ENCODE measurements at regions not wholly inside any gene's neighbourhood (a gene's known extent, or its start where the extent isn't known, plus 50 kb on each side); places are given as distances from the start of the nearest gene placed in this dataset.

- no peak for DNase-seq
Measured at GRCh38 chr9:87781331-87781730, 55.4 kb downstream of the CTSL start.

GRCh38 chr9:87783180-87783579 is 57.3 kb downstream of the CTSL start:
- DNase-seq: no peak

DNA sequence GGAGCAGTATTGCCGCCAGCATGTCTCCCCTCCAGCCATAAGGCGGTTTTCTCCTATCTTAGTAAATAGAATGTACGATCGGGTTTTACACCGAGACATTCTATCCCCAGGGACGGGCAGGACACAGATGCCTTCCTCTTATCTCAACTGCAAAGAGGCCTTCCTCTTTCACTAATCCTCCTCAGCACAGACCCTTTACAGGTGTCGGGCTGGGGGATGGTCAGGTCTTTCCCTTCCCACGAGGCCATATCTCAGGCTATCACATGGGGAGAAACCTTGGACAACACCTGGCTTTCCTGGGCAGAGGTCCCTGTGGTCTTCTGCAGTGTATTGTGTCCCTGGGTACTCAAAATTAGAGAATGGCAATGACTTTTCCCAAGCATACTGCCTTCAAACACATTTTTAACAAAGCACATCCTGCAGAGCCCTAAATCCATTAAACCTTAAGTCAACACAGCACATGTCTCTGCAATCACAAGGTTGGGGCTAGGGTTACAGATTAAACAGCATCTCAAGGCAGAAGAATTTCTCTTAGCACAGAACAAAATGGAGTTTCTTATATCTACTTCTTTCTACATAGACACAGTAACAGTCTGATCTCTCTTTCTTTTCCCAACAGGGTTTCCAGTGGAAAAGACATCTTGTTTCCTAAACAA is 59.5 kb downstream of the CTSL start:
- DNase-seq: peak; percentile 48

- no peak for DNase-seq
Measured at GRCh38 chr9:87786423-87786822, 60.5 kb downstream of the CTSL start.

DNA sequence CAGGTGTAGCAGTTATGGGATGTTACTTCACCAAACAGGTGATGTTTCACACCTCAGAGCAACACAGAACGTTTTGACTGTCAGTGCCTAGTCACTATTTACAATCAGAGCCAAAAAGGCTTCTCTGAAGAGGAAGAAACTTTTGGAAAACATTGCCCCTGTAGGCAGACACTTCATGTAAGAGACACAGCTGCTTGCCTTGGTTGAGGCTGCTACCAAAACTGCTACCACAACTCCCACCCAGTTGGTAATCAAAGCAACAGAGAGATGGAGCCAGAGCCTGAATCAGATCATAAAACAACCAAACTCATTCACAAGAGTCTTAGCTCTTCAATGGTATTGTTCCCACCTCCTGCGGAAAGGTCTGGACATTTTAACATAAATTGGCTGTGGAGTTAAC is 61.0 kb downstream of the CTSL start:
- no peak for DNase-seq

- no peak for DNase-seq
Measured at GRCh38 chr9:87787735-87788134, 61.8 kb downstream of the CTSL start.

- no peak for DNase-seq
Measured at GRCh38 chr9:87792831-87793288, 66.9 kb downstream of the CTSL start.

- DNase-seq: no peak
Measured at GRCh38 chr9:87793292-87793691, 67.4 kb downstream of the CTSL start.

GRCh38 chr9:87795178-87795577 is 69.3 kb downstream of the CTSL start:
- DNase-seq: no peak

DNA sequence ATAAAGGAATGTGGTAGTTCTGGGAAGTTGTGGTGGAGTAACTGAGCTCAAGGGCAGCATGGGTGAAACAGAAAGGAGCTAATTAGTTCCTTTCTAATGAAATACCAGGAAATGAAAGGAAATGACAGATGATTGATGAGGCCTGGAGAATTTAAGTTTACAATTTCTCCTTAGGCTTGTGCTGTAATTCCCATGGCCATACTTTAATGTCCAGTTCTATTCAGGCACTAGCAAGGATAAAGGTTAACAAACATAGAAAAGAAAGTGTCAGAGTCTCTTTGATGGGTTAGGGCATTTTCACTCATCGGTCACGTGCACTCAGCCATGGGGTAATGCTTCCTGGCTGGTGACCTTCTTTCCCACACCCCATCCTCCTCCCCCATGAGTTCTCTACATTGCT is 70.3 kb downstream of the CTSL start:
- DNase-seq: no peak

DNA sequence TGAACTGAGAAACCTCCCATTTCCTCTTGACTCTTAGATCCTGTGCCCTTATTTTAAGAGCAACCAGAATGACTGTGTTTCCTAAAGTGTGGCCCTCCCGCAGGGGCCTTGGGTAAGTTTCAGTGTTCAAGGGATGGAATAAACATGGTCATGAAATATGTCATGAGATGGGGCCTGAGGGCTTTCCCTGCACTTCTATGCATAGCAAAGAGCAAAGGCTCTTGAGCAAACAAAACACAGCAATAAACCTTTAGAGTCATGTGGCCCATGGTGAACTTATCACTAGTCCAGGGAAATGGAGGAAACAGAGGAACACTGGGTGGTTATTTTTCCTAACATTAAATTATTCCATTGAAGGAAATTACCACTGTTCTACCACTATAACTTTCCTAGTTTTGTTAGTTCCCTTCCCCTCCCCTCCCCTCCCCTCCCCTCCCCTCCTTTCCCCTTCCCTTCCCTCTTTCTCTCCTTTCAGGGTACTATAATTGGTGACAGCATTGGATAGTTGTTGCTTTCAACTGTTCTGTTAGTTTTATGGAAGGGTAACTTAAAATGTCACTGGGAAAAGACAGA is 72.4 kb downstream of the CTSL start:
- no peak for DNase-seq

GRCh38 chr9:87799503-87799902 is 73.6 kb downstream of the CTSL start:
- DNase-seq: no peak

DNA sequence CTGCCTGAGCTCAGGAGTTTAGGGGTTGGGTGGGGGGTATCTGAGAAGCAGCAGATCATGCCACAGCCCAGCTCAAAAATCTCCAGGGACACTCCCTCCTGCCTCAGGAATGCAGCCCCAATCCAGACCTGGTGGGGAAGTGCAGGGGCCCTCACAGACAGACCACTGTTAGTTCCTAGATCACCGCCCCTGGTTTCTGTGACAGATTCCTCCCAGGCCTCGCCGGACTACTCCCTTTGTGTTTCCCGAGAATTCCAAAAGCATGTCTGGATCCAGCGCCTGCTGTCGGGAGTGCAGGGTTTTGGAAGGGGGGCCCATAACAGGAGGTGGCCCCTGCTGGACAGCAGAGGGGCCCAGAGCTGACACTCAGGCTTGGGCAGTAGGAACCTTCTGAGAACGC is 74.5 kb downstream of the CTSL start:
- DNase-seq: no peak

DNA sequence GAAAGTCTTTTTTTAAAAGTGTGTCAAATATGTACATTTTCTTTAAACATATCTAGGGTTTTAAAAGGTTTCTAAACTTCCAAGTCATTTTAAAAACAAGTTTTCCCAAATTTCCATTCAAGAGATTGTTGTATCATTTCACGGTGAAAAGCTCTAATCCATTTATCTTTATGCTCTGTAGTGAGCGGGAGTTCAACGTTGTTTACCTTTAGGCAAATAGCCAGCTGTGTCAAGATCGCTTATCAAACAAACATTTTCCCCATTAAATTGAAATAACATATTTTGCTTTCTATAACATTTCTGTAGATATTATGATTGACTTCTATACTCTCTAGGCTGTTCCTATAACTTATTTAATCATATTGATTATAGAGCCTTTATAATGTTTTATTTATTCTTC is 75.1 kb downstream of the CTSL start:
- DNase-seq: no peak

DNA sequence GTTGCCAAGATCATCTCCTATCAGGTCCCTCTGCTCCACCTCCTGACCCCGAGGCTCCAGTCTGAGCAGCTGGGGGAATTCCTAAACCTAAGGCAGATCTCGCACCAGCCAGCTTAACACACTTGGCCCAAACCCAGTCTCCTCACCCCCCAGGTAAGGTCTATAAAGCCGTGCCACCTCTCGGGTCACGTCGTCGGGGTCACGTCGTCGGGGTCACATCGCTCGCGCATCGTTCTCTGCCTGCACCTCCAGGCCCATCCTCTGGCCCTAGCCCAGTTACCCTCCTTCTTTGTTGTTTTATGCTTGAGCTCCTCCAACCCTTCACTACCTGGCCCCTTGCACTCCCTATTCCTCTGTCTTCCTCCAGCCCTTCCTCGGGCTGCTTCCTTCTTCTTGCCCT is 77.2 kb downstream of the CTSL start:
- DNase-seq: no peak

- no peak for DNase-seq
Measured at GRCh38 chr9:87803623-87804345, 77.9 kb downstream of the CTSL start.

DNA sequence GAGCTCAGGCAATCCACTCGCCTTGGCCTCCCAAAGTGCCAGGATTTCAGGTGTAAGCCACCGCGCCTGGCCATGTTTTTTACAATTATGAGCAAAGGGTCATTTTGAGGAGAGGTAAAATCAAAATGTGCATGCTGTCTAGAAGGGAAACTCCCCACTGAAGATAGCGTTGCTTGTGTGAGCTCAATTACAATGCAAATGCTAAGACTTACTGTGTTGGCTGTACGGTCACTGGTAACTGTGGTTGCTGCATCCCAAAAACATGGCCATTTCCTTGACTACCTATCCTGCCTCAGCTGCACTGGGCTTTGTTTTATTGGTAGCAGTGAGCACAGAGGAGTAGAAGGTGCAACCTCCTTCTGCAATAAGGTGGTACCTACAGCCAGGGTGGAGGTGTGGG is 77.4 kb upstream of the SPATA31E1 start:
- DNase-seq: no peak

- no peak for DNase-seq
Measured at GRCh38 chr9:87810008-87810407, 72.7 kb upstream of the SPATA31E1 start.

DNA sequence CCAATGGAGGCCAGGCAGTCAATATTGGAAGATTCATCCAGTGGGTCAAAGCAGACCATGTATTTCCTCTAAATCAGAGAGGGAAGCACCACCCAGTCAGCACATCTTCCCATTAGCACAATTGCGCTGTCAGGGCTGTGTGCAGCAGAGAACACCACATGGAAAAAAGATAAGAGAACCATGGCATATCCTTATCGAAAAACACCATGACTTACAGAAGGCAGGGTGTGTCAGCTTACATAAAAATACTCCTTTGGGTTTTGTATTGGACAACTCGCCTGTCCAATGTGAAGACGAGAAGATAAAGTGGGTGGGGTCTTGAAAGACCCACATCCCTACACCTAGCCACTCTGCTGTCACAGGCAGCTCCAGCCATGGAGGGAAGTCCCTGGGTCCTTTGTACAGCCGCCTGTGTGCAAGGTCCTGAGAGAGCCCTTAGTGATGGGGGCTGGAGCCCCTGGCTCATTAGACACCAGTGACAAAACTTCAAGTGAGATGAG is 71.9 kb upstream of the SPATA31E1 start:
- DNase-seq: no peak

GRCh38 chr9:87812375-87813118 is 70.1 kb upstream of the SPATA31E1 start:
- peak; percentile 30 for DNase-seq

GRCh38 chr9:87813119-87813463 is 69.6 kb upstream of the SPATA31E1 start:
- no peak for DNase-seq

- peak; percentile 82 for DNase-seq
Measured at GRCh38 chr9:87816036-87816435, 66.6 kb upstream of the SPATA31E1 start.

DNA sequence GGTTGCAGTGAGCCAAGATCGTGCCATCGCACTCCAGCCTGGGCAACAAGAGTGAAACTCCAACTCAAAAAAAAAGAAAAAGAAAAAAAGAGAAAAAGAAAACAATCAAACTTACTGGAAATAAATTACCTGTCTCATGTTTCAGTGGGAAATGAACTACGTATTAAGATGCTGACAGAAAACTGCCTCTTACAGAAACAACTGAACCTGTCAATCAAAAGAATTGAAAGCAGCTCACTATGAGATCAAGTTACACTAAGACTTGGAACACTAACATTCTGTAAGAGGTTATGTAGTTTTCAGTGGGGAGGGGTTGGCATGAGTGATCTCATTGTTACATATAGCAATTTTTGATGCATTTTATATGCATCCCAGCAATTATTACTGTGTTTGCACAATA is 64.4 kb upstream of the SPATA31E1 start:
- DNase-seq: peak; percentile 58

Data from tongue (tissue), 1 donor.